Breast epithelium (tissue), 3 donors: ENCODE measurements at regions not wholly inside any gene's neighbourhood (a gene's known extent, or its start where the extent isn't known, plus 50 kb on each side); places are given as distances from the start of the nearest gene placed in this dataset.

Experiments
- CTCF ChIP-seq, 3 donors: fragments of 450-650 bp; IDR thresholded peaks; one replicate each; pipeline ENCODE4 v1.5.1; 2016 to 2017; ENCODE audit warnings: antibody characterized with exemption in 3 of 3, mild to moderate bottlenecking in 3 of 3, moderate library complexity in 3 of 3
- POLR2AphosphoS5 ChIP-seq, 3 donors: sonication (generic); formaldehyde crosslinking; IDR thresholded peaks; one replicate each; pipeline ENCODE4 v1.6.1; 2017; ENCODE audit warnings: antibody characterized with exemption in 3 of 3

- TF ChIP-seq CTCF (IDR thresholded peaks at IDR 0.05), result no peak
- no peak for TF ChIP-seq POLR2AphosphoS5 (IDR thresholded peaks at IDR 0.05)
Observed at GRCh38 chr3:104032283-104032682, 1334.4 kb upstream of the ALCAM start.
